ENCODE measurements at regions not wholly inside any gene's neighbourhood (a gene's known extent, or its start where the extent isn't known, plus 50 kb on each side); places are given as distances from the start of the nearest gene placed in this dataset.
A peak's percentile ranks its signal among the peaks of the same experiment; 100 is the strongest.

- H3K4me3 ChIP-seq (ENCODE audit: low read depth, low read length) = no peak overlapping the region
- DNase-seq (ENCODE audit: low read depth) = no peak
- TF ChIP-seq CTCF (IDR thresholded peaks at IDR 0.05; ENCODE audit: insufficient read depth, low read length) = no peak
These were observed 322.7 kb upstream of the PLET1 start for GRCh38 chr11:112583261-112583893.

DNA sequence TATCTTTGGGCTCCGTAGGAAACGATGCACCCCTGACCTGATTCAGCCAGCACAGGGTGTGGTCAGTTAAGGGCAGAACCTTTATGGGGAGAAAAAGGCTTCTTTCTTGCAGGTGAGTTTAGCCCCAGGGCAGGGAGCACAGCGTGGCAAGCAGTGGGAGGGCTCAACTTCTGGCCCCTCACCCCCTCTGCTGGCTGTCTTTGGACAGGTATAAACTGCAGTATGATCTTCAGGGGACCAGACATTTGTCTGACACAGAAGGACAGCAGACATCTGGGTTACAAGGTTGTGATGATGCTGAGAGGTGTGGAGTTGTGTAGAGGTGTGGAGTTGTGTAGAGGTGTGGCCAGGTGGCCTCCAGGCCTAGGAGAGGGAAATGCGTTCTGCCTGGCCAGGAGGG is 324.0 kb upstream of the PLET1 start:
- no peak overlapping the region for H3K4me3 ChIP-seq (ENCODE audit: low read depth, low read length)
- no peak for DNase-seq (ENCODE audit: low read depth)
- TF ChIP-seq CTCF (IDR thresholded peaks at IDR 0.05; ENCODE audit: insufficient read depth, low read length) = no peak

- no peak overlapping the region for H3K4me3 ChIP-seq (ENCODE audit: low read depth, low read length)
- TF ChIP-seq CTCF (IDR thresholded peaks at IDR 0.05; ENCODE audit: insufficient read depth, low read length) = no peak
- DNase-seq (ENCODE audit: low read depth) = no peak
These were observed 327.0 kb upstream of the PLET1 start for GRCh38 chr11:112587664-112588063.

GRCh38 chr11:112588252-112588694 is 327.6 kb upstream of the PLET1 start:
- peak; percentile 72 for TF ChIP-seq CTCF (IDR thresholded peaks at IDR 0.05; ENCODE audit: insufficient read depth, low read length)
- DNase-seq (ENCODE audit: low read depth) = peak; percentile 95
- no peak overlapping the region for H3K4me3 ChIP-seq (ENCODE audit: low read depth, low read length)

DNA sequence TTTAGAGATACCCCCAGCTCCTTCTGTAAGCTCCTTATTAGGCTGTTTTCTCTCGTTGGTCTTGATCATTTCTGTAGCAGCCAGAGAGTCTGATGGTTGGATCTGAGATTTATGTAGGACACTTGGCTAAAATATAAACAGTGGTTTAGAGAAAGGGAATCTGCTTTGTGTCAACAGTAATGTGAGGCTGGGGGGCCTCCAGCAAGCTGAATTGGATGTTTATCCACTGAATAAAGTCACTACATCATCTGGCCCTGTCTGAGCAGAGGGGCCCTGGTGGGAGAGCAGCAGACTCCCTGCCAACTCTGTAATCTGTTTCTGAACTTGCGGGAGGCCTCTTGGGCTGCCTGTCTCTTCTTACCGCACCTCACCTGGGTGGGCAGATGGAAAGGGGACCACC is 328.5 kb upstream of the PLET1 start:
- TF ChIP-seq CTCF (IDR thresholded peaks at IDR 0.05; ENCODE audit: insufficient read depth, low read length) = no peak
- no peak overlapping the region for H3K4me3 ChIP-seq (ENCODE audit: low read depth, low read length)
- DNase-seq (ENCODE audit: low read depth) = no peak

DNA sequence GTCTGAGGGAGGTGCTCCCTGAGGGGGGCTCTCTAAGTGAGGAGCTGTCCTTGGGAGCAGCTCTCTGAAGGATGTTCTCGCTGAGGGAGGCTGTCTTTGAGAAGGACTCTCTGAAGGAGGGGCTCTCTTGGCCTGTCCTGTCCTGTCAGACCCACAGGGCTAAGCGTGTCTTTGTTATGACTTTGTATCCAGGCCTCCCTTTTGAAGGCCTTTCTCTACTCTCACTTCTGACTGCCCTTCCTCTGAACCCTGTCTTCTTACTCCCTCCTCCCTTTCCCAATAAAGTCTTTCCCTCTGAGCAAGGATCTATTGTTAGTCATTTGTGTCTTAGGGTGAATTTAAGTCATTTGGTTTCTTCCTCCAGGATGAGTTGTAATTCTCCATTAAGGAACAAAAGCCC is 330.1 kb upstream of the PLET1 start:
- DNase-seq (ENCODE audit: low read depth) = peak; percentile 52
- TF ChIP-seq CTCF (IDR thresholded peaks at IDR 0.05; ENCODE audit: insufficient read depth, low read length) = no peak
- no peak overlapping the region for H3K4me3 ChIP-seq (ENCODE audit: low read depth, low read length)

DNA sequence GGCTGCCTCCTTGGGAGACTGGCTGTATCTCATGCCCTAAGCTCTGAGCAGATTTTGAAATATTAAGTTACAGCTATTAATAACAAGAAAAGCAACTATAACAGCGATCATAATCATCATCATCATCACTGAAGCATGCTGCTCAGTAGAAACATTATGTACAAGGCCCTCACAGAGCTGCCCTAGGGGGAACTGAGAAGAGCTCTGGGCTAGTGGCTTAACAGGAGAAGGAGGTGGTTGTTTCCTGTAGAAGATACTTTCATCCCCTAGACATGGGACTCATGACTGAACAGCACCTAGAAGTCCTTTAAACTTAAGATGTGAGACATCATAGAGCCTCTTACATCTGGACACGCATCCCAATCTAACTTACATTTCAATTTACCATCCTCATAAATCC is 332.8 kb upstream of the PLET1 start:
- no peak overlapping the region for H3K4me3 ChIP-seq (ENCODE audit: low read depth, low read length)
- no peak for TF ChIP-seq CTCF (IDR thresholded peaks at IDR 0.05; ENCODE audit: insufficient read depth, low read length)
- DNase-seq (ENCODE audit: low read depth) = no peak
